ENCODE measurements at regions not wholly inside any gene's neighbourhood (a gene's known extent, or its start where the extent isn't known, plus 50 kb on each side); places are given as distances from the start of the nearest gene placed in this dataset.

- no peak overlapping the region for H3K9ac ChIP-seq (ENCODE audit: low read depth, low read length)
- peaks cover 8% of the 10 kb centered on the region for H3K4me1 ChIP-seq (ENCODE audit: insufficient read depth, low read length)
- H3K27ac ChIP-seq (ENCODE audit: low read depth, low read length), result no peak overlapping the region
- H3K4me3 ChIP-seq (ENCODE audit: low read length), result no peak overlapping the region
- no peaks in the 10 kb centered on the region for H3K9me3 ChIP-seq (ENCODE audit: insufficient read depth, low read depth, low read length)
- H3K36me3 ChIP-seq (ENCODE audit: insufficient read depth, low read length), result no peaks in the 10 kb centered on the region
- WGBS, result 91% methylated on average over 3 of the region's 3 CpGs
- H3K27me3 ChIP-seq (ENCODE audit: insufficient read depth, low read length), result no peaks in the 10 kb centered on the region
Measured at GRCh38 chr2:78973630-78974029, 51.9 kb upstream of the REG3G start.

All from HUES64 (cell line).